HEK293 (cell line): ENCODE measurements at regions not wholly inside any gene's neighbourhood (a gene's known extent, or its start where the extent isn't known, plus 50 kb on each side); places are given as distances from the start of the nearest gene placed in this dataset.

Experiments
- CTCF ChIA-PET: fragments of 350-600 bp; formaldehyde crosslinking; extraction: SDS; loops from one replicate; lab custom pipeline; 2021; ENCODE audit warnings: antibody characterized with exemption; lab: Yijun Ruan, JAX
- POLR2A ChIA-PET: fragments of 300-600 bp; formaldehyde crosslinking; extraction: SDS; loops from one replicate; lab custom pipeline; 2020; ENCODE audit warnings: antibody characterized with exemption, inconsistent platforms; lab: Yijun Ruan, JAX
- H3K27ac ChIP-seq: fragments of 200-500 bp; sonication (Bioruptor generic); 2 replicates; pipeline ENCODE4 v1.5.1; 2014; ENCODE audit warnings: low read depth, low read length, control low read depth, inconsistent platforms; ENCODE audit errors: extremely low read depth
- H3K36me3 ChIP-seq, 2 experiments: fragments of 200-500 bp in 1 of 2; sonication (Bioruptor generic) in 1 of 2; 1 replicate in 1 of 2; 2 replicates in 1 of 2; pipeline ENCODE4 v1.5.1; 2014 to 2017; ENCODE audit warnings: inconsistent platforms in 2 of 2, low read length in 2 of 2; ENCODE audit not compliant: control insufficient read depth in 2 of 2, insufficient read depth in 1 of 2
- H3K4me1 ChIP-seq: fragments of 200-500 bp; sonication (Bioruptor generic); 2 replicates; pipeline ENCODE4 v1.5.1; 2014; ENCODE audit warnings: mild to moderate bottlenecking, low read length, inconsistent platforms; ENCODE audit not compliant: control insufficient read depth, insufficient read depth
- H3K4me3 ChIP-seq: 2 replicates; pipeline ENCODE4 v1.5.1; 2011; ENCODE audit warnings: low read depth, mild to moderate bottlenecking, control low read depth, low read length, moderate library complexity
- H3K9me3 ChIP-seq: fragments of 200-500 bp; sonication (Bioruptor generic); 2 replicates; pipeline ENCODE4 v1.5.1; 2014; ENCODE audit warnings: low read depth, low read length, inconsistent platforms; ENCODE audit not compliant: control insufficient read depth, insufficient read depth
- BCL6B ChIP-seq: fragments of 450-650 bp; formaldehyde crosslinking; IDR thresholded peaks from 2 replicates; pipeline ENCODE4 v1.5.1; 2017; ENCODE audit warnings: missing biosample characterization, missing genetic modification characterization
- IKZF3 ChIP-seq: fragments of 450-650 bp; IDR thresholded peaks from 2 replicates; pipeline ENCODE4 v1.5.0; 2018; ENCODE audit warnings: missing biosample characterization, mild to moderate bottlenecking, missing genetic modification characterization, moderate library complexity
- KLF1 ChIP-seq: fragments of 450-650 bp; formaldehyde crosslinking; IDR thresholded peaks from 2 replicates; pipeline ENCODE4 v1.5.1; 2016; ENCODE audit warnings: missing biosample characterization, missing genetic modification characterization
- MZF1 ChIP-seq: fragments of 450-650 bp; formaldehyde crosslinking; IDR thresholded peaks from 2 replicates; pipeline ENCODE4 v1.5.1; 2017; ENCODE audit warnings: missing biosample characterization, missing genetic modification characterization, borderline replicate concordance
- TRIM28 ChIP-seq: IDR thresholded peaks from 2 replicates; pipeline ENCODE4 v1.6.1; 2011; ENCODE audit warnings: low read length, control low read depth, borderline replicate concordance
- ZBTB11 ChIP-seq: fragments of 450-650 bp; formaldehyde crosslinking; conservative IDR thresholded peaks from 2 replicates; pipeline ENCODE4 v1.5.1; 2016; ENCODE audit warnings: low read depth, missing biosample characterization, missing genetic modification characterization
- ZFP3 ChIP-seq: fragments of 450-650 bp; formaldehyde crosslinking; IDR thresholded peaks from 2 replicates; pipeline ENCODE4 v1.5.1; 2016; ENCODE audit warnings: low read depth, missing biosample characterization, missing genetic modification characterization
- ZNF16 ChIP-seq: fragments of 450-650 bp; formaldehyde crosslinking; IDR thresholded peaks from 2 replicates; pipeline ENCODE4 v1.5.1; 2016; ENCODE audit warnings: low read depth, missing biosample characterization, missing genetic modification characterization
- ZNF214 ChIP-seq: fragments of 450-650 bp; formaldehyde crosslinking; IDR thresholded peaks from 2 replicates; pipeline ENCODE4 v1.5.1; 2017; ENCODE audit warnings: missing biosample characterization, mild to moderate bottlenecking, missing genetic modification characterization, borderline replicate concordance
- ZNF26 ChIP-seq: fragments of 450-650 bp; formaldehyde crosslinking; IDR thresholded peaks from 2 replicates; pipeline ENCODE4 v1.5.1; 2016; ENCODE audit warnings: missing biosample characterization, missing genetic modification characterization
- ZNF280C ChIP-seq: fragments of 450-650 bp; formaldehyde crosslinking; IDR thresholded peaks from 2 replicates; pipeline ENCODE4 v1.5.1; 2016; ENCODE audit warnings: missing biosample characterization, missing genetic modification characterization
- ZNF311 ChIP-seq: fragments of 450-650 bp; formaldehyde crosslinking; IDR thresholded peaks from 2 replicates; pipeline ENCODE4 v1.5.1; 2017; ENCODE audit warnings: missing biosample characterization, missing genetic modification characterization, borderline replicate concordance
- ZNF391 ChIP-seq: fragments of 450-650 bp; formaldehyde crosslinking; IDR thresholded peaks from 2 replicates; pipeline ENCODE4 v1.5.1; 2016; ENCODE audit warnings: low read depth, missing biosample characterization, missing genetic modification characterization, borderline replicate concordance
- ZNF404 ChIP-seq: fragments of 450-650 bp; formaldehyde crosslinking; IDR thresholded peaks from 2 replicates; pipeline ENCODE4 v1.5.1; 2017; ENCODE audit warnings: missing biosample characterization, missing genetic modification characterization
- ZNF555 ChIP-seq: fragments of 450-650 bp; formaldehyde crosslinking; conservative IDR thresholded peaks from 2 replicates; pipeline ENCODE4 v1.5.1; 2017; ENCODE audit warnings: missing biosample characterization, mild to moderate bottlenecking, missing genetic modification characterization, inconsistent platforms
- ZNF596 ChIP-seq: fragments of 450-650 bp; IDR thresholded peaks from 2 replicates; pipeline ENCODE4 v1.5.0; 2018; ENCODE audit warnings: missing biosample characterization, mild to moderate bottlenecking, missing genetic modification characterization, moderate library complexity
- ZNF621 ChIP-seq: fragments of 450-650 bp; formaldehyde crosslinking; IDR thresholded peaks from 2 replicates; pipeline ENCODE4 v1.5.1; 2017; ENCODE audit warnings: missing biosample characterization, missing genetic modification characterization

- Histone ChIP-seq H3K36me3 (no peaks in the 10 kb centered on the region), H3K27ac (no peak overlapping the region), H3K4me3 (no peak overlapping the region), H3K4me1 (no peaks in the 10 kb centered on the region), H3K9me3 (no peaks in the 10 kb centered on the region)
- TF ChIP-seq ZBTB11 (tag by site-specific recombination): no peak
- ChIA-PET POLR2A (no interaction called here), CTCF (no interaction called here)
These were observed 101.3 kb upstream of the CMC1 start for GRCh38 chr3:28139967-28140634.

- no peaks in the 10 kb centered on the region for H3K36me3 ChIP-seq
- POLR2A ChIA-PET: no interaction called here
- no peaks in the 10 kb centered on the region for H3K4me1 ChIP-seq
- TF ChIP-seq TRIM28 (no peak), BCL6B (no peak), ZNF214 (tag by site-specific recombination) (no peak), ZNF555 (tag by site-specific recombination) (no peak), ZNF404 (no peak), ZNF26 (no peak), ZNF391 (tag by site-specific recombination) (no peak), ZNF621 (tag by site-specific recombination) (no peak), MZF1 (no peak)
- CTCF ChIA-PET: no interaction called here
- no peak overlapping the region for H3K27ac ChIP-seq
- no peak overlapping the region for H3K4me3 ChIP-seq
- H3K9me3 ChIP-seq: no peaks in the 10 kb centered on the region
These were observed 100.8 kb upstream of the CMC1 start for GRCh38 chr3:28140664-28141063.

GRCh38 chr3:28149960-28150359, 91.5 kb upstream of the CMC1 start:
- Histone ChIP-seq H3K9me3 (no peaks in the 10 kb centered on the region), H3K36me3 (no peaks in the 10 kb centered on the region), H3K4me3 (no peak overlapping the region), H3K4me1 (no peaks in the 10 kb centered on the region), H3K27ac (no peak overlapping the region)
- ChIA-PET POLR2A (no interaction called here), CTCF (no interaction called here)
- TF ChIP-seq ZNF311 (tag by site-specific recombination) (no peak), ZNF280C (tag by site-specific recombination) (no peak), ZNF596 (tag by site-specific recombination) (no peak), IKZF3 (tag by site-specific recombination) (no peak), ZNF16 (tag by site-specific recombination) (no peak), KLF1 (tag by site-specific recombination) (no peak), ZNF391 (tag by site-specific recombination) (no peak), ZFP3 (tag by site-specific recombination) (no peak)
